H9 (cell line): ENCODE measurements at regions not wholly inside any gene's neighbourhood (a gene's known extent, or its start where the extent isn't known, plus 50 kb on each side); places are given as distances from the start of the nearest gene placed in this dataset.

Experiments
- DNase-seq: peaks from one replicate; pipeline ENCODE4 v3.0.0-alpha.2; 2017
- H2AFZ ChIP-seq: one replicate; pipeline ENCODE4 v1.6.1; 2013; ENCODE audit warnings: mild to moderate bottlenecking, low read length, control low read depth, moderate library complexity
- H2AK5ac ChIP-seq: 2 replicates; pipeline ENCODE4 v1.6.1; 2013; ENCODE audit warnings: low read length, control low read depth, mixed read lengths; ENCODE audit not compliant: insufficient read length
- H2BK120ac ChIP-seq: one replicate; pipeline ENCODE4 v1.6.1; 2013; ENCODE audit warnings: low read depth, mild to moderate bottlenecking, low read length, control low read depth, inconsistent platforms; ENCODE audit not compliant: poor library complexity, severe bottlenecking
- H2BK12ac ChIP-seq: 2 replicates; pipeline ENCODE4 v1.6.1; 2013; ENCODE audit warnings: low read length, control low read depth, mixed read lengths, low read depth; ENCODE audit not compliant: insufficient read length
- H2BK15ac ChIP-seq: 2 replicates; pipeline ENCODE4 v1.6.1; 2013; ENCODE audit warnings: low read depth, low read length, control low read depth
- H2BK20ac ChIP-seq: one replicate; pipeline ENCODE4 v1.6.1; 2013; ENCODE audit warnings: low read depth, mild to moderate bottlenecking, low read length, control low read depth, inconsistent platforms; ENCODE audit not compliant: poor library complexity, severe bottlenecking
- H2BK5ac ChIP-seq: 2 replicates; pipeline ENCODE4 v1.6.1; 2013; ENCODE audit warnings: low read length, control low read depth, mixed read lengths; ENCODE audit not compliant: insufficient read length
- H3K14ac ChIP-seq: 2 replicates; pipeline ENCODE4 v1.6.1; 2013; ENCODE audit warnings: low read length, control low read depth; ENCODE audit not compliant: insufficient read depth
- H3K18ac ChIP-seq: 2 replicates; pipeline ENCODE4 v1.6.1; 2013; ENCODE audit warnings: low read depth, mild to moderate bottlenecking, mixed read lengths, low read length, control low read depth; ENCODE audit not compliant: insufficient read length
- H3K23ac ChIP-seq: 2 replicates; pipeline ENCODE4 v1.6.1; 2013; ENCODE audit warnings: low read length, control low read depth, mixed read lengths, low read depth; ENCODE audit not compliant: insufficient read length
- H3K23me2 ChIP-seq: 2 replicates; pipeline ENCODE4 v1.6.1; 2013; ENCODE audit warnings: low read depth, mild to moderate bottlenecking, mixed read lengths, low read length, control low read depth; ENCODE audit not compliant: insufficient read length, poor library complexity, severe bottlenecking
- H3K27ac ChIP-seq: 2 replicates; pipeline ENCODE4 v1.5.1; 2013; ENCODE audit warnings: low read length, control low read depth, mixed read lengths, low read depth; ENCODE audit not compliant: insufficient read length
- H3K27me3 ChIP-seq: 2 replicates; pipeline ENCODE4 v1.6.1; 2013; ENCODE audit warnings: low read length, control low read depth, inconsistent platforms; ENCODE audit not compliant: insufficient read depth
- H3K4ac ChIP-seq: 2 replicates; pipeline ENCODE4 v1.6.1; 2013; ENCODE audit warnings: low read depth, mild to moderate bottlenecking, control low read depth, inconsistent platforms, low read length, moderate library complexity
- H3K4me1 ChIP-seq: 2 replicates; pipeline ENCODE4 v1.6.1; 2013; ENCODE audit warnings: low read length, control low read depth, inconsistent platforms; ENCODE audit not compliant: insufficient read depth
- H3K4me2 ChIP-seq: 2 replicates; pipeline ENCODE4 v1.6.1; 2013; ENCODE audit warnings: low read length, control low read depth, mixed read lengths; ENCODE audit not compliant: insufficient read length, insufficient read depth
- H3K56ac ChIP-seq: 2 replicates; pipeline ENCODE4 v1.6.1; 2013; ENCODE audit warnings: low read depth, mild to moderate bottlenecking, mixed read lengths, low read length, control low read depth; ENCODE audit not compliant: insufficient read length
- H3K79me1 ChIP-seq: 2 replicates; pipeline ENCODE4 v1.6.1; 2013; ENCODE audit warnings: low read depth, mild to moderate bottlenecking, moderate library complexity, low read length, control low read depth, inconsistent platforms; ENCODE audit not compliant: insufficient read depth, poor library complexity, severe bottlenecking
- H3K79me2 ChIP-seq: 2 replicates; pipeline ENCODE4 v1.6.1; 2013; ENCODE audit warnings: low read length, control low read depth, inconsistent platforms; ENCODE audit not compliant: insufficient read depth
- H3K9ac ChIP-seq: 2 replicates; pipeline ENCODE4 v1.6.1; 2013; ENCODE audit warnings: low read length, control low read depth, mixed read lengths; ENCODE audit not compliant: insufficient read length; ENCODE audit errors: extremely low read depth
- H3K9me3 ChIP-seq: one replicate; pipeline ENCODE4 v1.6.1; 2013; ENCODE audit warnings: low read depth, low read length, inconsistent platforms; ENCODE audit not compliant: control insufficient read depth
- H3T11ph ChIP-seq: one replicate; pipeline ENCODE4 v1.6.1; 2013; ENCODE audit warnings: mild to moderate bottlenecking, low read length, control low read depth, inconsistent platforms
- H4K20me1 ChIP-seq: one replicate; pipeline ENCODE4 v1.6.1; 2013; ENCODE audit not compliant: control insufficient read depth, insufficient read length, insufficient read depth
- H4K5ac ChIP-seq: 2 replicates; pipeline ENCODE4 v1.6.1; 2013; ENCODE audit warnings: low read depth, mild to moderate bottlenecking, mixed read lengths, low read length, control low read depth; ENCODE audit not compliant: insufficient read length
- H4K8ac ChIP-seq: replicated peaks from 2 replicates; pipeline ENCODE4 v1.6.1; 2013; ENCODE audit warnings: low read length, control low read depth, mixed read lengths, low read depth; ENCODE audit not compliant: insufficient read length
- H4K91ac ChIP-seq: 2 replicates; pipeline ENCODE4 v1.6.1; 2013; ENCODE audit warnings: low read depth, mild to moderate bottlenecking, moderate library complexity, mixed read lengths, low read length, control low read depth; ENCODE audit not compliant: insufficient read length
- H3K27ac Mint-ChIP-seq, 3 experiments: 2 replicates in 2 of 3; 3 replicates in 1 of 3; pipeline ENCODE4 v1.8.0; 2020 to 2021; ENCODE audit warnings: mixed read lengths in 3 of 3, mild to moderate bottlenecking in 1 of 3, moderate library complexity in 1 of 3
- H3K27me3 Mint-ChIP-seq: 2 replicates; pipeline ENCODE4 v1.8.0; 2021; ENCODE audit warnings: low read depth, mild to moderate bottlenecking, moderate library complexity, mixed read lengths
- H3K36me3 Mint-ChIP-seq, 3 experiments: 2 replicates in 2 of 3; 3 replicates in 1 of 3; pipeline ENCODE4 v1.8.0; 2020 to 2021; ENCODE audit warnings: low read depth in 3 of 3, mixed read lengths in 3 of 3; ENCODE audit not compliant: insufficient read depth in 1 of 3
- H3K4me1 Mint-ChIP-seq, 2 experiments: 2 replicates each; pipeline ENCODE4 v1.8.0; 2020; ENCODE audit warnings: mixed read lengths in 2 of 2
- H3K4me3 Mint-ChIP-seq, 2 experiments: 2 replicates in 1 of 2; 3 replicates in 1 of 2; pipeline ENCODE4 v1.8.0; 2020 to 2021; ENCODE audit warnings: mild to moderate bottlenecking in 2 of 2, mixed read lengths in 2 of 2, moderate library complexity in 1 of 2
- H3K9me3 Mint-ChIP-seq, 2 experiments: 2 replicates in 1 of 2; 3 replicates in 1 of 2; pipeline ENCODE4 v1.8.0; 2020; ENCODE audit warnings: mild to moderate bottlenecking in 2 of 2, mixed read lengths in 2 of 2, moderate library complexity in 1 of 2
- WGBS: extraction: QIAGEN DNeasy Blood & Tissue Kit; methylation state at CpG from one replicate; pipeline ENCODE4 v1.1.7; 2013; ENCODE audit warnings: missing lambda C conversion rate, low lambda C conversion rate, mixed read lengths; ENCODE audit not compliant: insufficient read length; ENCODE audit errors: extremely low coverage; 5-methylcytosine and 5-hydroxymethylcytosine counted together
- TF ChIP-seq, protein P1 (sequence below): fragments of 200-600 bp; sonication (generic); conservative IDR thresholded peaks from 3 replicates; pipeline ENCODE4 v1.8.0; 2021; ENCODE audit warnings: antibody characterized with exemption, mild to moderate bottlenecking

DNA sequence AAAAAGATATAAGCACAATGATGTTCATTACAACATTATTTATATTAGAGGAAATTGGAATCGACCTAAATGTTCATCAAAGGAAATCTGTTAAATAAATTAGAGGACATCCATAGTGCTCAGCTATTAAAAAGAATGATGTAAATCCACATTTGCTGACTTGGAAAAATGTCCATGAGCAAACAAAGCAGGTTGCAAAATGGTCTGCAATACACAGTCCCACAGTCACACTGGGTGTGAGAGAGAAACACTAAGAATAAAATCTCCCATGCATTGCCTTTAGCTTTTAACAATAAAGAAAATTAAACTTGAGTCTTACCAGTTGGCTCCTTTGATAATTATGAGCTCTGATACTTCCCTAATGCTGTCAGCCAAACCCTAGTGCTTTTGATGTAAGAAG is 811.1 kb upstream of the SALL3 start:
- H4K8ac ChIP-seq, result no peak overlapping the region
- H3K4me1 ChIP-seq, result no peaks in the 10 kb centered on the region
- no peak overlapping the region for H3T11ph ChIP-seq
- H2BK120ac ChIP-seq, result no peak overlapping the region
- H2AK5ac ChIP-seq, result no peak overlapping the region
- TF ChIP-seq, protein P1, sequence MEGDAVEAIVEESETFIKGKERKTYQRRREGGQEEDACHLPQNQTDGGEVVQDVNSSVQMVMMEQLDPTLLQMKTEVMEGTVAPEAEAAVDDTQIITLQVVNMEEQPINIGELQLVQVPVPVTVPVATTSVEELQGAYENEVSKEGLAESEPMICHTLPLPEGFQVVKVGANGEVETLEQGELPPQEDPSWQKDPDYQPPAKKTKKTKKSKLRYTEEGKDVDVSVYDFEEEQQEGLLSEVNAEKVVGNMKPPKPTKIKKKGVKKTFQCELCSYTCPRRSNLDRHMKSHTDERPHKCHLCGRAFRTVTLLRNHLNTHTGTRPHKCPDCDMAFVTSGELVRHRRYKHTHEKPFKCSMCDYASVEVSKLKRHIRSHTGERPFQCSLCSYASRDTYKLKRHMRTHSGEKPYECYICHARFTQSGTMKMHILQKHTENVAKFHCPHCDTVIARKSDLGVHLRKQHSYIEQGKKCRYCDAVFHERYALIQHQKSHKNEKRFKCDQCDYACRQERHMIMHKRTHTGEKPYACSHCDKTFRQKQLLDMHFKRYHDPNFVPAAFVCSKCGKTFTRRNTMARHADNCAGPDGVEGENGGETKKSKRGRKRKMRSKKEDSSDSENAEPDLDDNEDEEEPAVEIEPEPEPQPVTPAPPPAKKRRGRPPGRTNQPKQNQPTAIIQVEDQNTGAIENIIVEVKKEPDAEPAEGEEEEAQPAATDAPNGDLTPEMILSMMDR, result no peak
- no peaks in the 10 kb centered on the region for H3K27me3 ChIP-seq
- no peak overlapping the region for H2BK5ac ChIP-seq
- no peak overlapping the region for H4K5ac ChIP-seq
- H3K27ac ChIP-seq, result no peak overlapping the region
- Mint-ChIP-seq H3K27ac (no peak overlapping the region), H3K36me3 (no peaks in the 10 kb centered on the region; a peak in 1 of 7 replicates), H3K9me3 (no peaks in the 10 kb centered on the region), H3K4me1 (peaks cover 2 to 3% of the 10 kb centered on the region in 2 experiments; a peak in 3 of 4 replicates), H3K27me3 (no peaks in the 10 kb centered on the region), H3K4me3 (no peak overlapping the region)
- H3K4me2 ChIP-seq, result no peak overlapping the region
- no CpG with 5 or more reads among the region's 1 CpG for WGBS
- DNase-seq, result no peak
- H3K4ac ChIP-seq, result no peak overlapping the region
- no peak overlapping the region for H3K23ac ChIP-seq
- no peaks in the 10 kb centered on the region for H4K20me1 ChIP-seq
- H3K79me1 ChIP-seq, result no peaks in the 10 kb centered on the region
- H3K56ac ChIP-seq, result no peak overlapping the region
- H2BK15ac ChIP-seq, result no peak overlapping the region
- H3K14ac ChIP-seq, result no peak overlapping the region
- H3K23me2 ChIP-seq, result no peaks in the 10 kb centered on the region
- no peak overlapping the region for H2AFZ ChIP-seq
- no peak overlapping the region for H4K91ac ChIP-seq
- H3K18ac ChIP-seq, result no peak overlapping the region
- no peak overlapping the region for H2BK20ac ChIP-seq
- H3K79me2 ChIP-seq, result no peaks in the 10 kb centered on the region
- no peak overlapping the region for H2BK12ac ChIP-seq
- no peaks in the 10 kb centered on the region for H3K9me3 ChIP-seq
- no peak overlapping the region for H3K9ac ChIP-seq
